CD14-positive monocyte (primary cell): ENCODE measurements at regions not wholly inside any gene's neighbourhood (a gene's known extent, or its start where the extent isn't known, plus 50 kb on each side); places are given as distances from the start of the nearest gene placed in this dataset.

Source experiments
- DNase-seq, 3 donors: peaks; one replicate each; pipeline ENCODE4 v3.0.0-alpha.2; 2011 to 2022
- H2AFZ ChIP-seq: 2 replicates; pipeline ENCODE4 v1.6.0; 2012; ENCODE audit warnings: mild to moderate bottlenecking, low read depth, low read length, inconsistent platforms; ENCODE audit not compliant: insufficient read depth, poor library complexity, severe bottlenecking
- H3K27ac ChIP-seq, 2 donors: 1 replicate in 1 of 2; 2 replicates in 1 of 2; pipeline ENCODE4 v1.5.1; 2012 to 2013; ENCODE audit warnings: low read length in 2 of 2, control low read depth in 1 of 2, inconsistent platforms in 1 of 2, low read depth in 1 of 2, mild to moderate bottlenecking in 1 of 2
- H3K27me3 ChIP-seq, 2 donors: one replicate each; pipeline versions ENCODE4 v1.6.0 to v1.6.1; 2011 to 2013; ENCODE audit warnings: low read length in 2 of 2; ENCODE audit not compliant: control insufficient read depth in 2 of 2, insufficient read depth in 2 of 2
- H3K36me3 ChIP-seq, 2 donors: replicated peaks in 1 of 2; 1 replicate in 1 of 2; 2 replicates in 1 of 2; pipeline versions ENCODE4 v1.5.1 to v1.6.1; 2012 to 2013; ENCODE audit warnings: low read length in 2 of 2, control low read depth in 1 of 2, inconsistent platforms in 1 of 2, mild to moderate bottlenecking in 1 of 2; ENCODE audit not compliant: insufficient read depth in 2 of 2, control insufficient read depth in 1 of 2
- H3K4me1 ChIP-seq, 2 donors: 1 replicate in 1 of 2; 2 replicates in 1 of 2; pipeline versions ENCODE4 v1.5.1 to v1.6.1; 2012 to 2013; ENCODE audit warnings: low read length in 2 of 2, control low read depth in 1 of 2, inconsistent platforms in 1 of 2, mild to moderate bottlenecking in 1 of 2, moderate library complexity in 1 of 2; ENCODE audit not compliant: insufficient read depth in 2 of 2, control insufficient read depth in 1 of 2
- H3K4me2 ChIP-seq: replicated peaks from 2 replicates; pipeline ENCODE3; 2012; ENCODE audit warnings: low read length, moderate library complexity, mild to moderate bottlenecking; ENCODE audit not compliant: poor library complexity, severe bottlenecking; ENCODE audit errors: extremely low read depth
- H3K4me3 ChIP-seq, 3 experiments: fragments of 200-600 bp in 1 of 3; sonication (generic) in 1 of 3; replicated peaks in 1 of 3; 1 replicate in 2 of 3; 2 replicates in 1 of 3; pipeline ENCODE4 v1.5.1; 2011 to 2013; ENCODE audit warnings: low read length in 3 of 3, mild to moderate bottlenecking in 3 of 3, control low read depth in 2 of 3, low read depth in 2 of 3, inconsistent platforms in 1 of 3, moderate library complexity in 1 of 3
- H3K79me2 ChIP-seq: 2 replicates; pipeline ENCODE4 v1.6.0; 2012; ENCODE audit warnings: mild to moderate bottlenecking, control low read depth, inconsistent platforms, low read length, moderate library complexity; ENCODE audit not compliant: insufficient read depth
- H3K9ac ChIP-seq: 2 replicates; pipeline ENCODE4 v1.6.0; 2017; ENCODE audit warnings: low read length, mild to moderate bottlenecking; ENCODE audit not compliant: insufficient read depth, poor library complexity, severe bottlenecking
- H3K9me3 ChIP-seq, 2 donors: replicated peaks in 1 of 2; 1 replicate in 1 of 2; 2 replicates in 1 of 2; pipeline versions ENCODE4 v1.5.1 to v1.6.1; 2012 to 2013; ENCODE audit warnings: low read length in 2 of 2, control low read depth in 1 of 2; ENCODE audit not compliant: control insufficient read depth in 1 of 2, insufficient read depth in 1 of 2
- H4K20me1 ChIP-seq: 2 replicates; pipeline ENCODE4 v1.6.0; 2012; ENCODE audit warnings: mild to moderate bottlenecking, low read length, control low read depth, moderate library complexity; ENCODE audit not compliant: insufficient read depth
- H3K27ac Mint-ChIP-seq, 7 donors: one replicate each; pipeline ENCODE4 v1.8.0; 2020; ENCODE audit warnings: mild to moderate bottlenecking in 7 of 7, mixed read lengths in 7 of 7, moderate library complexity in 6 of 7, inconsistent platforms in 2 of 7
- H3K27me3 Mint-ChIP-seq, 3 donors: one replicate each; pipeline ENCODE4 v1.8.0; 2021 to 2022; ENCODE audit warnings: low read depth in 3 of 3, mild to moderate bottlenecking in 3 of 3, mixed read lengths in 3 of 3, moderate library complexity in 3 of 3, inconsistent platforms in 1 of 3
- H3K36me3 Mint-ChIP-seq, 2 donors: one replicate each; pipeline ENCODE4 v1.8.0; 2020; ENCODE audit warnings: mixed read lengths in 2 of 2, inconsistent platforms in 1 of 2, mild to moderate bottlenecking in 1 of 2
- H3K4me1 Mint-ChIP-seq: one replicate; pipeline ENCODE4 v1.8.0; 2020; ENCODE audit warnings: mild to moderate bottlenecking, mixed read lengths
- H3K4me3 Mint-ChIP-seq, 2 donors: one replicate each; pipeline ENCODE4 v1.8.0; 2020; ENCODE audit warnings: mild to moderate bottlenecking in 2 of 2, mixed read lengths in 2 of 2, moderate library complexity in 1 of 2
- H3K9me3 Mint-ChIP-seq, 7 donors: one replicate each; pipeline ENCODE4 v1.8.0; 2020 to 2022; ENCODE audit warnings: mixed read lengths in 7 of 7, mild to moderate bottlenecking in 6 of 7, moderate library complexity in 6 of 7, inconsistent platforms in 2 of 7
- CTCF ChIP-seq: fragments of 200-600 bp; IDR thresholded peaks from one replicate; pipeline ENCODE4 v1.8.0; 2022; ENCODE audit warnings: antibody characterized with exemption, mild to moderate bottlenecking
- WGBS: methylation state at CpG from one replicate; pipeline ENCODE4 v1.1.5; 2013; ENCODE audit warnings: missing lambda C conversion rate; ENCODE audit not compliant: insufficient coverage; 5-methylcytosine and 5-hydroxymethylcytosine counted together
- intact Hi-C, 2 donors: fragments of 100-400 bp; cut with micrococcal nuclease; formaldehyde crosslinking; loops; one replicate each; pipeline versions ENCODE4 v1.15.0 to v1.15.1; 2023

- H3K4me1 ChIP-seq: no peaks in the 10 kb centered on the region
- H3K4me1 Mint-ChIP-seq: no peaks in the 10 kb centered on the region
- no peaks in the 10 kb centered on the region for H4K20me1 ChIP-seq
- TF ChIP-seq CTCF: no peak
- no peaks in the 10 kb centered on the region for H3K36me3 Mint-ChIP-seq
- no peak overlapping the region for H3K27ac Mint-ChIP-seq
- H3K9me3 ChIP-seq: no peaks in the 10 kb centered on the region
- no peak overlapping the region for H2AFZ ChIP-seq
- H3K4me2 ChIP-seq: no peak overlapping the region
- intact Hi-C loops: no loop called here
- WGBS: 60% methylated on average over 2 of the region's 4 CpGs
- DNase-seq: no peak
- H3K4me3 Mint-ChIP-seq: no peak overlapping the region
- H3K9me3 Mint-ChIP-seq: peaks cover 0 to 6% (median 2%) of the 10 kb centered on the region in 7 donors
- H3K36me3 ChIP-seq: no peaks in the 10 kb centered on the region
- no peak overlapping the region for H3K4me3 ChIP-seq
- no peaks in the 10 kb centered on the region for H3K79me2 ChIP-seq
- H3K27me3 Mint-ChIP-seq: peaks cover 0 to 3% (median 1%) of the 10 kb centered on the region in 3 donors
- no peaks in the 10 kb centered on the region for H3K27me3 ChIP-seq
- no peak overlapping the region for H3K9ac ChIP-seq
- H3K27ac ChIP-seq: no peak overlapping the region
These were observed 558.5 kb upstream of the ZNF462 start for GRCh38 chr9:106304401-106304920.

GRCh38 chr9:106305428-106306133 is 557.4 kb upstream of the ZNF462 start:
- no peaks in the 10 kb centered on the region for H3K36me3 Mint-ChIP-seq
- H3K9me3 Mint-ChIP-seq: peaks cover 0 to 7% (median 2%) of the 10 kb centered on the region in 7 donors
- DNase-seq: no peak
- no peak overlapping the region for H3K27ac Mint-ChIP-seq
- no peaks in the 10 kb centered on the region for H3K9me3 ChIP-seq
- no peak overlapping the region for H3K4me3 Mint-ChIP-seq
- H3K4me1 Mint-ChIP-seq: no peaks in the 10 kb centered on the region
- no peaks in the 10 kb centered on the region for H3K4me1 ChIP-seq
- no peak for TF ChIP-seq CTCF
- no peaks in the 10 kb centered on the region for H3K27me3 ChIP-seq
- 100% methylated on average over 1 of the region's 1 CpG for WGBS
- no peaks in the 10 kb centered on the region for H3K79me2 ChIP-seq
- H3K27me3 Mint-ChIP-seq: peaks cover 0 to 3% (median 1%) of the 10 kb centered on the region in 3 donors
- H3K36me3 ChIP-seq: no peaks in the 10 kb centered on the region
- no peak overlapping the region for H3K4me2 ChIP-seq
- H4K20me1 ChIP-seq: no peaks in the 10 kb centered on the region
- no peak overlapping the region for H3K9ac ChIP-seq
- no peak overlapping the region for H2AFZ ChIP-seq
- no peak overlapping the region for H3K4me3 ChIP-seq
- no peak overlapping the region for H3K27ac ChIP-seq
- intact Hi-C loops: no loop called here
